ENCODE measurements at regions not wholly inside any gene's neighbourhood (a gene's known extent, or its start where the extent isn't known, plus 50 kb on each side); places are given as distances from the start of the nearest gene placed in this dataset.
"Not testable (repeated sequence)": the region's sequence is repeated elsewhere in the genome, so short reads cannot be mapped to it uniquely, and the experiment has no call there.

DNA sequence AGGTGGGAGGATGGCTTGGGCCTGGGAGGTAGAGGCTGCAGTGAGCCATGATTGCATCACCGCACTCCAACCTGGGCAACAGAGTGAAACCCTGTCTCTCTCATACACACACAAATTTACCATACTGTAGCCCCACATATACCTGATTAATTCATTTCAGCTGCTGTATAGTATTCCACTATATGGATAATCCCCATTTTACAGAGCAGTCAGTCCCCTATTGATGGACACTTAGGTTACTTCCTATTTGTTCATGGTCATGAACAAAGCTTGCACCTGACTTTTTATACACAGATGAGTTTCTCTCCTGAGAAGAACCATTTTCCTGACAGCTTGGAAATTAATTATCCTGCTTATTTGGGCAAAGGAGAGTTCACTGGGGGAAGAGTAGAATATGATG lies 59.2 kb downstream of the EMX2 start:
- no peak for DNase-seq (ENCODE audit: low spot score)

DNA sequence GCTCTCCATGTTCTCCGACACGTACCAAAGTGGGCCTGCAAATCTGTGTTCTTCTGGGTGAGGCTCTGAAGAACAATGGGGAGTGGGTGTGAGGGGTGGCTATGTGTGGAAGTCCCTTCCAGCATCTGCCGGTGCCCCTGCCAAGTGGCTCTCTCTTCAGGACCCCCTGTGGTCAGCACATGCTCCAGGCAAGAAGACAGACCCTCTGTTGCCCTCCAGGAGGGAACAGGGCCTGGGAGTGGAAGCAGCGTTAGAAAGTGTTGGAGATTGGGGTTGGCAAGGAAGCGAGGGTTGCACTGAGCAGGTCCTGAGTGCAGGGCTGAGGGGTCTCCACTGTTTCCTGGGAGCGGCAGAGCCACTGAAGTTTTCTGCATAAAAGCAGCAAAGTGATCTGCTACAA lies 60.5 kb downstream of the EMX2 start:
- DNase-seq (ENCODE audit: low spot score), result no peak

DNA sequence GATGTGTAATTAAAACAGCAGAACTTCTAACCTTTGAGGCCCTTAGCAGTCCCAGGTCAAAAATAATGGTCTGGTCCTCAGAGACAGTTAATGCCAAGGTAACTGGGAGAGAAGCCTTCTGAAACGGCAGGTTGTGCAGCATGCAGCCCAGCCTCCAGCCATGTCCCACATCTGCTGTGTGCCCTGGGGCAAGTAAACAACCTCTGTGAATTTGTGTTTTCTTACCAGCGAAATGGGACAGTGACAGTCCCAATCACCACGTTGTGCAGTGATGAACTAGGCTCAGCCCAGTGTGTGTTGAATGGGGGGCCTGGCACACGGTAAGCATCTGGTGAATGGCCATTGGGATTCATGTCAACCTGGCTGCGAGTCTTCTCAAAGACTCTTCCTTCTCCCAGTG lies 61.2 kb downstream of the EMX2 start:
- no peak for DNase-seq (ENCODE audit: low spot score)

DNA sequence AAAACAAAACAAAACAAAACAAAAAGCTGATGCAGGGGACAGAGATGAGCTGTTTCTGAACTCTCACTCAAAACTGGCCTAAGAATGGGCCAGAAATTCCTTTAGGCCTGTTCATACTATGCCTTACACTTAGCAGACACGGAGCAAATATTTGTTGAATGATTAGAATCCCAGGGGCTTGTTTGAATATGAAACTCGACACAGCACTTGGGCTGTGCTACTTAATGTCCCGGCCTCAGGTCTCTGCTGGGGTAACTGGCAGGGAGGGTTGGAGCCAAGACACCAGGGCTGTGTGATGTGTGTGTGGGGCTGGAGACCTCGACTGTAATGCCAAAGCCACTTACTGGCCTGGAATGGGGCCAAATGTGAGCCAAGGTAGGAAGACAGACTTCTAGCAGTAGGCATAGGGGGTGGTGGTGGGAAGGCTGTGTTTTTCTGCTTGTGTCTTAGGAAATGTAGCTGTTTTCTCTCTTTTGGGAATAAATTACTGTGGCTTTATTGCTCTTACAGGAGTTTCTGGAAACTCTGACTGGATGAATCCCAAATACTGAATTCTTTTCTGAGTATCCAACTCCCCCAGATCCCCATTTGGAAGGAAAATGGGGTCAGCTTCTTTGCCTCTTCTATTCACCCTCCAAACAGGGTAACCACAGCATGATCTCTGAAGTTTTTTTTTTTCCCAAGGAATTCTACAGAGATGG lies 66.7 kb downstream of the EMX2 start:
- no peak for DNase-seq (ENCODE audit: low spot score)

DNA sequence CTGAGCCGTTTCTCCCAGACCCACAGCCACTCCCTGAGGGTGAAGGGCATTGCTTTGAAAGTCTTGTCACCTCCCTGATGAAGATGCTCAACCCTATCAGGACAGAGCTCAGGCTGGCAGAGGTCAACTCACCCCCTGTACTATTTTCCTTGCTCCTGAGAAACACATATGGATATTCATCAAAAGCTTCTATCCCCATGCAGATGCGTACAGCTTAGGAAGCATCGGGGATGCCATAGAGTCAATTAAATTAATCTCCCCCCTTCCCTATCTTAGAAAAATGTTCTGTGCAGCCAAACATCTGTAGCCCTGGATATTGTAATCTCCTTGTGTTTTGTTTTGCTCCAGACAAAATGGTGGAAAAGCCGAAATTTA lies 67.2 kb downstream of the EMX2 start:
- no peak for DNase-seq (ENCODE audit: low spot score)

DNA sequence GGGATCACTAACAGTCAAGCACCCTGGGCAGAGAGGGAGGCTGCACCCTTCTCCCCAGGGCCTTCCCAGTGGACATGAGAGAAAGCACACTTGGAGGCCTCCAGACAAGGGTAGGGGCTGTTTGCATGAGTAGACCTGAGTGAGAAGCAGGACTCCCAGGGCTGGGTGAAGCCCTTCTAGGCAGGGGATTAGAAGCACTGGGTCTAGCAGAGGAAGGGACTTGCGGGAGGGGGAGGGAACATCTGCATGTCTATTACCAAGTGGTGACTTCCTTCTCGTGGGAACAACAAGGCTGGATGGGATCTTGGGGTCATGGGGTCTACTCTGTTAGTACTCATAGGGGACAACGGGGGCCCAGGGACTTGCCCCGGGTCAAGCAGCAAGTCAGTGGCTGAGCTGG lies 67.8 kb downstream of the EMX2 start:
- DNase-seq (ENCODE audit: low spot score), result no peak

DNA sequence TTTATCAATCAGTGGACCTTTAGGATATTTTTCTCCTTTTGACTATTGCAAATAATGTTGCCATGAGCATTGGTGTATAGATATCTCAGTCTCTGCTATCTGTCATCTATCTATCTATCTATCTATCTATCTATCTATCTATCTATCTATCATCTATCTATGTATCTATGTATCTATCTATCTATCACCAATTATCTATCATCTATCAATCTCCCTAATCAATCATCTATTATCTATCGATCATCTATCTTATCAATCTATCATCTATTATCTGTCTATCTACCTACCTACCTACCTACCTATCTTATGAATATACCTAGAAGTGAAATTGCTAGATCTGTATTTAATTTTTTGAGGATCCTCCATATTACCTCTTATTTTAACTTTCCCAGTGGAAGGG lies 69.6 kb downstream of the EMX2 start:
- DNase-seq (ENCODE audit: low spot score), result no peak

DNA sequence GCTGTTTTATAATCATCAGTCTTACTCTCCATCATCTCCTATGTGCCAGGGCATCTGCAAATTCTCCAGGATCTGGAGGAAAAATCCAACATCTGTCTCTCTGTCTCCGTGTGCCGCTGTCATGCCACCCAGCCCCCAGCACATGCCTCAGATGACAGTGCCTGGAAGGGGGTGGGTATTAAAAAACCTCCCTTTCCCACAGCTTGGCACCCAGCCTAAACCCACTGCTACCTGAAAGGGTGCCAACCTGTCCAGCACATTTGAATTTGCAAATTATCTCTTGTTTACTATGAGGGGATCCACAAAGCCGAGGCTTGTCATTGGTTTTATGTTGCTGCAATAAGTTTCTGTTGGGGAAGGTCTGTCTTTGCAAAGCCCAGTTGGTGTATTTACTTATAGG lies 73.1 kb downstream of the EMX2 start:
- no peak for DNase-seq (ENCODE audit: low spot score)

DNA sequence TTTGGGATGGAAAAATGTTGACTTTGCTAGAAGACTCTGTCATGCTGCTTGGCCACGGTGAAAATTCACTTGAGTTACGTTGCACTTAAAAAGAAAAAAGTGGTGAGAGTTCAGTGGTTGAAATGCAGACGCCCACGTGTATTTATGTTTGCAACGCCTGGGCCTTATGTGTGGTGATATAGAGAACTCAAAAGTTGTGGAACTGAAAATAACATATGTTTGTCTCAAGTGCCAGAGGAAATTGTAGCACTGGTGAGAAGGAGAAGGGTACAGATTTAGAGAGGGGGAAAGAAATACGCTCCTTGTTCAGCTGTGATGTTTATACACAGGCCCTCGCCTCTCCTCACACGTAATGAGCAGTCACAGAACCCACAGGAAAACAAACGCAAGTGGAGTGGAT lies 73.6 kb downstream of the EMX2 start:
- DNase-seq (ENCODE audit: low spot score), result no peak

DNA sequence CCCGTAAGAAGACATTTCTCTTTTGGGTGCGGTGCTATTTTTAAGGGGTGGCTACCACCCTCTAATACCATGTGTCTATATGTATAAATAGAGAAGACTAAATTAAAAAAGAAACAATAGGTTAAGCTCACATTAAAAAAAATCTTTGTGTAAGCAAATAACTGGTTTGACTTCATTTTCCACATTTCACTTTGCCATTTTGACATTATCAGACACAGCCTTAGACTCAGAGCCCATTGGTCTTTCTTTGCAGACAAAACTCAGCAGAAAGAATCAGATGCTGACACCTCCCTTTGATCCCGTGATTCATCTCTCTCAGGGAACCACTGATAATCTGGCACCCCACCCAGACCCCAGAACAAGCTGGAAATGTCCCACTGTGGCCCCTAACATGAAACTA lies 74.5 kb downstream of the EMX2 start:
- DNase-seq (ENCODE audit: low spot score), result no peak

DNA sequence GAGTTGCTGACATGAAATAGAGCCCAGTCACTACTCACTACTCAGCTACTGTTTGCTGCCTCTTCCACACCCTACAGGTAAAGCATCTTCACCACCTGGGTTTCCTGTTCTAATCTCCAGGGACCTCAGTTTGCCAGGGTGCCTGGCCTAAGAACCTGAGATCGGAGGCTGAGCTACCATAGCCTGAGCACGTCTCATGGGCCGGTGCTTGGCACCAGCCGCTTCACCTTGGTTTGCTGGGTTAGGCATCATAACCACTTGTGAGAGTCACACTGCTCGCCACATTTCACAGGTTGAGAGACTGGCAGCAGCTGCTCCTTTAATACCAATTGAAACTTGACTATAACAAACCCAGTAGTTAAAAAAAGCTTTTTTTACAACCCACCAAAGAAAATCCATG lies 75.1 kb downstream of the EMX2 start:
- DNase-seq (ENCODE audit: low spot score), result no peak

DNA sequence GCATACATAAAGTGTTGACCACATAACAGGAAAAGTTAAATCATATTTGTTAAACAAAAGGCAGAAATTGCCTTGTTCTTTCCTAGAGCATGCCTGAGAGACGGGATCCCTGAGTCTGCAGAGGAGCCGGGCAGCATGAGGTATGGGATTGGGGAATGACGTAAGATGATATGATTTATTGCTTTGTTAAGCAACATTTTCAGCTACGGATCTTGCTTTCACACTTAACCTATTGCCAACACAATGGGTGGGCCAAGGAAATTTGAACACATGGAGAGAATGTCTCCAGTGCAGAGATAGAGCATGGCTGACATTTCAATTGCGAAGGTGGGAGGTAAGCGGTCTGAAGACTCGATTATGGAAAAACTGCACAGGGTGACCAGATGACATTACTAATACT lies 76.7 kb downstream of the EMX2 start:
- DNase-seq (ENCODE audit: low spot score), result no peak

DNA sequence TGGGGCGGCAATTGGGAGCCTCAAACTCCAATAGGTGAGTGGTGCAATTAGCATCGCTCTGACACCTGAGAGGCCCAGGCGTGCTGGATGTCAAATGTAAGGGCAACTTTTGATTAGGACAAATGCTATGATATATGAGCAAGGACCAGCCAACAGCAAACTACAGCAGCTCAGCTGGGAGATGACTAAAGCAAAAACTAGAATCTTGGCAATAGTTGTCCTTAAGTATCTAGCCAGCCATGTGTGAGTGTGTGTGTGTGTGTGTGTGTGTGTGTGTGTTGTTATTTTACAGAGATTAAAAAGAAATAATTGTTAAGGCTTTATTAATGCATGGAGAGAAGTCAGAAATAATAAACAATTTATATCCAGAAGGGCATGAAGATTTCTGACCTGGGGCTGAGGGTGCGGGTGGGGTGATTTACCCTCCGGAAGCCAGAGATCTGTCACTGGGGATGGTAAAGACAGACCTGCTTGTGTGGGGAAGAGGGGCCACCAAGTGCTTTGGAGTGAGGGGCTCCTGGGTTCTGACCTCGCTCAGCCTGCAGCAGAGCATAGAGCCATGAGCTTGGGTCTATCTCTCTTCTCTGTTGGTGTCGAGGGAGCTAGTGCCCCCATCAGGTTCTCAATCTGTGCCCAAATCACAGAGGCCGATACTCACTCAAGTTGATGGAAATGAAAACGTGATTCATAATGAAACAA lies 77.3 kb downstream of the EMX2 start:
- DNase-seq (ENCODE audit: low spot score), result no peak

DNA sequence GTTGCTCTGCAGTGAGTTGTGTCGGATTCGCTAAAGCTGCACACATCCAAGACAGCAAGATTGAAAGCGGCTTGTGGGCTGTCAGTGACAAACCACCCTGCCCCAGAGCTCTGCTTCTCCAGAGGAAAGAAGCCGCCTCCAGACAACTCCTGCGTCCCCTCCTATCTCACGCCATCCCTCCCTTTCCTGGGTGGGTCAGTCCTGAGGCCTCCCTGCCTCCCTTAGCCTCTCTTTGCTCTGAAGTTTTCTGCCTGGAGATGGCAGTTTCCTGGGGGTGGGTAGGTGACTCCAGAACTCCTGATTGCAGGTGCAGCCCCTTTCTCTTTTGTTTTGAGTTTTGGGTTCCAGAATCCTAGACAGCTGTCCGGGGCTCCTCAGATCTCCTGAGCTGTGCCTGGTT lies 78.7 kb downstream of the EMX2 start:
- DNase-seq (ENCODE audit: low spot score), result no peak

DNA sequence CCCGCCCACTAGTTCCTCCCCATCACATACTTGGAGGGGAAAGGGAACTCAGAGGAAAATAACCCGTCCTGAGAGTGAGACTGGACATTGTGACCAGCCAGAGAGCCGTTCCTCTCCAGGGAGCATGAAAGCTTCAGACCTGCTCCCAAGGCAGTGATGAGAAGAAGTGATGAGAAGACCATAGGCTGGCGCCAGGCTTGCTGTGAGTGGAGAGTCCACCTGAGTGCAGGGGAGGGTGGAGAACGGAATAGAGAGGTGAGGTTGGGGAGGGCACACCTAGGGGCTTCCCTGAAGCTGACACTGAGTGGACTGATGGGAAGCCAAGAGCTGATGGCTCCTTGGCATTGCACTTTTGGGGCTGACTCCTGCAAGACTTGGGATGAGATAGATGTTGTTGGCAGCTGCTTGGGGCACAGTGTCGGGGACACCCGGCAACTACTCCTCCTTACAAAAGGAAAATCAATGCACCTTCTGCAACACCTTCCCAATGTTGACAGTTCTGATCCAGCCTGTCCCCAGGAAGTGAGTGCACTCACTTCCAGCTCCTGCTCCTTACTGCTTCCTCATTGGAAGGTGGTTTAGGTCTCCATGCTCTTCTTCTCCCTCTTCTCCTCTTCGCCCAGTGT lies 79.4 kb downstream of the EMX2 start:
- DNase-seq (ENCODE audit: low spot score), result no peak

DNA sequence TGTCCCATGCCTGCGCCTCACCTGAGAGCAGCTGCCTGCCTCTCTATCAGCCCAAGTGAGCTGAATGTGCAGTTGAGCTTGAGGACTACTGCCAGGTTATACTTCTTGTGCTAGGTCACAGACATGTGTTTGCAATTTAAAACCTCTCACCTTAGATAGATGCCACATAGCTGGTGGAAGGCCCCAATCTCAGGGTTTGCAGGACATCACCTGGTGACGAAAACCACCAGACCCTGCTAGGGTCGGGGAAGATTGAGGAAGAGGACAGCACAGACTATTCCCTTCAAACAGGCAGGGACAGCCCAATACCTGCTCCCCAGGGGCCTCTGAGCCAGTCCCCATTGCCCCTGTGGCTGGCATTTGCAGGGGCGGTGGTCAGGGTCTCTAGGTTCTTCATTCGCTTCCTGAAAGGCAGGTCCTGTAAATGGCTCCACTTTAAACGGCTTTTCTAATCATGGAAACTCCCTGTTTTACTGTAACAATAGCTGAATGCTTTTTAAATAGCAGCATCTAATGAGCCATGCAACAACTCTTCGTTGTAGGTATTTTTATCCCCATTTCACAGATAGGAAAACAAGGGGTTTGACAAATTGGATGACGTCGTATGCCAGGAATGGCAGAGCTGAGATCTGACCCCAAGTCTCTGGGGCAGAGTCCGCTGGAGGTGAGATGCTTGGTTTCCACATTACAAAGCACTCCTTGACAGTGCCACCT lies 80.1 kb downstream of the EMX2 start:
- no peak for DNase-seq (ENCODE audit: low spot score)

DNA sequence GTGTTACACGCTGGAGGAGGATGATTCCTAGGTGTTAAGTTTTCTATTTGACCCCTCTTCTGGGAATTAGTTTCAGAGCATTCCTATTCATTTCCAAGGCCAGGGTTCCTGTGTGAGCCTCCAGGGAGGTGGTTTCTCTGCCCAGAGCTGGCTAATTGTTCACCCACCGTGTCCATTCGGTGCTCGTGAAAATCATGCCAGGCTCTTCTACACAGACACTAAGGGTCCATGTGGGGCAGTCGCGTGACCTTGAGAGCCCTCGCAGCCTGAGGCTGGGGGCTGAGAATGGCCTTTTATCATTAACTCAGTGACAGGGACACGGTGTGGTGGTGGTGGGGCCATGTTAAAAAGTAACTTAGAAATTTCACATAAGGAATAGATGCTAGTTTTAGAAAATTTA lies 83.7 kb downstream of the EMX2 start:
- no peak for DNase-seq (ENCODE audit: low spot score)

DNA sequence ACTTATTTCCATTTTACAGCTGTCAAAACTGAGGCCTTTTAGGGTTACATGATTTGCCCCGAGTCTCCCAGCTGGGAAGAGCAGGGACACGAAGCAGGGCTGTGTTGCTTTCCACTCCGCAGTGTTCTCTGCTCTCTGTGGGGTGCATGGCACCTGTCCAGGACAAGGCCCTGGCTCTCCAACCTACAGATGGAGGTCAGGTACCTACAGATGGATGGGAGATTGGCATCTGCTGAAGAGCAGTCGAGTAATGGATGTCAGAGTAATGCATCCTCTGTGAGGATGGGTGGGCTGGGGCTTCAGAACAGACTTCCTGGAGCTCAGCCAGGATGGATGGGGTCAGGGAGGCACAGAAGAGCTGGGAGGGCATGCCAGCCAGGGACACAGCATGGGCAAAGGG lies 85.0 kb downstream of the EMX2 start:
- DNase-seq (ENCODE audit: low spot score), result no peak

DNA sequence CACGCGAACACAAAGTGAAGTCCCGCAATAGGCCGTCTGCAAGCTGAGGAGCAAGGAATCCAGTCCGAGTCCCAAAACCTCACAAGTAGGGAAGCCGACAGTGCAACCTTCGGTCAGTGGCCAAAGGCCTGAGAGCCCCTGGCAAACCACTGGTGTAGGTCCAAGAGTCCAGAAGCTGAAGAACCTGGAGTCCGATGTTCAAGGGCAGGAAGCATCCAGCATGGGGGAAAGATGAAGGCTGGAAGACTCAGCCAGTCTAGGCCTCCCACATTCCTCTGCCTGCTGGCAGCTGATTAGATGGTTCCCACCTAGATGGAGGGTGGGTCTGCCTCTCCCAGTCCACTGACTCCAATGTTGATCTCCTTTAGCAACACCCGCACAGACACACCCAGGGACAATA lies 87.2 kb downstream of the EMX2 start:
- DNase-seq (ENCODE audit: low spot score), result not testable (repeated sequence)

DNA sequence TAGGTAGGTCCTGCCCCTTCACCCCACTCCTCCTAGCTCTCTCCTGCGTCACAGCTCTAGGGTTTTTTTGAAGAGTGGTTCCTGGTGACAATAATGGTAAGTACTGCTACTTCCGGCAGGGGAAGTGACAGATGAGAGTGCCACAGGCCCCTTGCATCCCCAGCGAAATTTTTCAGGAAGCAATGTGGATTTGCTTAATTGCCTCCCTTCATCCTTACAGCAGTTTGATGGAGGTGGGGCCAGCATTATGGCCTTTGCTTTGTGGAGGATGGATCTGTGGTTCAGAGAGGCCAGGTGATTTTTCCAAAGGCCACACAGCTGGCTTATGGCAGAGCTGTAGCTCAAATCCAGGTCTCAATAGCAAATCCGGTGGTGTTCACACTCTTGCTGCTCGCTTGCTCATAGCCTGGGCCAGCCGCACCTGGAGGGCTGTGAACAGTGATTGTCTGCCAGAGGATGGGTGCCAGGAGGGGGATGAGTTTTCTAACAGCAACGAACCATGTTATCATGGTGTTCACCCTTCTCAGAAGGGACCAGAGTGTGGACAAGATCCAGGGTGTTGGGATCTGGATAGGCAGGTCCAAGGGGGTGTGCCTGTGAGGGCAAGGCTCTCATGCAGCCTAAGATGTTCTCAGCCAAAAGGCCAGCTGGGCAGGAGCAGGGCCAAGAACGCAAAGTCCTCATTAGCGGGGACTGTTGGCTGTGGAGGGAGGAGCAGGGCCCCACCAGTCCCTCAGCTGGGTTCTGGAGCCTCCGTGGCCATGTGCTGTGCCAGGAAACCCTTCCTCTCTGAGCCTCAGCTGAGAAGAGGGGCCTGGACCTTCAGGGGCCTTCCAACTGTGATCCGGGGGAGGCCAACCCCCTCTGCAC lies 89.0 kb downstream of the EMX2 start:
- no peak for DNase-seq (ENCODE audit: low spot score)

DNA sequence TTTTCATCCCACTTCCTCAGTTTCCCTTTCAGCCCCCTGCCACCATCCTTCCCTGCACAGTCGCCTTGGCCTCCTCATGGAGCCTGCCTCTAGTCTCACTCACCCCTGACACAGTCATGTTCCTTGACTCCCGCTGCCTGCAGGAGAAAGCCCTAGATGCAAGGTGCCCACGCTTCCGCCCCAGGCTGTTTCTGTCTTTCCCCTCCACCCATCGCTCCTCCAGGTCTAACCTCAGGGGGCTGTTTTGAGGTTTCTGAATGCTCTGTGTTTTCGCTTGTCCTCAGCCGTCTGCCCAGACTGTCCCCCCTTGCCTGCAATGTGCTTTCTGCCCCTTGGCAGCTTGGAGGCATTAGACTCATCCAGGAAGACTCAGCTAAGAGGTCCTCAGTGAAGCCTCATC lies 89.9 kb downstream of the EMX2 start:
- no peak for DNase-seq (ENCODE audit: low spot score)

DNA sequence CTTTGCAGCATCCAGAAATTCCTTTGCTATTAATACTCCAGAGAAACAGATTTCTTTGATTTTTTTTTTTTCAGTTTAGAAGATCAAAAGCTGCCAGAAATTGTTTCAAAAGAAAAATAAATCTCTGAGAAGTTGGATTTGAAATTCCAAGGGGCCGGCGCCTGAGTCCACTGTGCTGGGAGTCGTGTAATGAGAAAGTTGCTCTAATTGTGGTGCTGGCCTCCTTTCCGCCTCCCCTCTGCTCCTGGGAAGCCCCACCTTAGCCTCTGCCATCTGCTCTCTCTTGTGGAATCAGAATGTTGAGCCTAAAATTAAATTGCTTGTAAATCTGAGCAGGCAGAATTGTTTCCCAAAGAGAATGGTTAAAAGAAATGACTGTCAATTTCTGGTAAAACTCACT lies 93.3 kb downstream of the EMX2 start:
- DNase-seq (ENCODE audit: low spot score), result no peak

All from SK-N-DZ (cell line).